ENCODE measurements at regions not wholly inside any gene's neighbourhood (a gene's known extent, or its start where the extent isn't known, plus 50 kb on each side); places are given as distances from the start of the nearest gene placed in this dataset.

GRCh38 chr3:24937228-24937627, 442.6 kb upstream of the THRB start:
- Histone ChIP-seq H3K4me1 (no peaks in the 10 kb centered on the region), H3K27ac (no peak overlapping the region), H3K27me3 (no peaks in the 10 kb centered on the region), H3K9me3 (no peaks in the 10 kb centered on the region), H3K4me3 (no peak overlapping the region), H3K36me3 (no peaks in the 10 kb centered on the region)
- TF ChIP-seq CTCF (IDR thresholded peaks at IDR 0.05), result no peak
- DNase-seq (ENCODE audit: low spot score), result no peak

- no peak for TF ChIP-seq CTCF (IDR thresholded peaks at IDR 0.05)
Measured at GRCh38 chr3:24937780-24938179, 443.1 kb upstream of the THRB start.

GRCh38 chr3:24943961-24944360, 449.3 kb upstream of the THRB start:
- Histone ChIP-seq H3K4me3 (no peak overlapping the region), H3K27ac (no peak overlapping the region), H3K4me1 (no peaks in the 10 kb centered on the region), H3K9me3 (no peaks in the 10 kb centered on the region), H3K27me3 (no peaks in the 10 kb centered on the region), H3K36me3 (no peaks in the 10 kb centered on the region)
- no peak for TF ChIP-seq CTCF (IDR thresholded peaks at IDR 0.05)
- DNase-seq (ENCODE audit: low spot score), result no peak

More at GRCh38 chr3:24937780-24938179, 443.1 kb upstream of the THRB start:
- Histone ChIP-seq H3K27ac (no peak overlapping the region), H3K4me3 (no peak overlapping the region), H3K4me1 (no peaks in the 10 kb centered on the region), H3K36me3 (no peaks in the 10 kb centered on the region), H3K9me3 (no peaks in the 10 kb centered on the region), H3K27me3 (no peaks in the 10 kb centered on the region)
- no peak for DNase-seq (ENCODE audit: low spot score)

- TF ChIP-seq CTCF (IDR thresholded peaks at IDR 0.05), result no peak
Measured at GRCh38 chr3:24944805-24945520, 450.3 kb upstream of the THRB start.

GRCh38 chr3:24945563-24945962, 450.9 kb upstream of the THRB start:
- no peak for TF ChIP-seq CTCF (IDR thresholded peaks at IDR 0.05)
- Histone ChIP-seq H3K27ac (no peak overlapping the region), H3K36me3 (no peaks in the 10 kb centered on the region), H3K4me3 (no peak overlapping the region), H3K27me3 (no peaks in the 10 kb centered on the region), H3K9me3 (no peaks in the 10 kb centered on the region), H3K4me1 (no peaks in the 10 kb centered on the region)
- no peak for DNase-seq (ENCODE audit: low spot score)

More at GRCh38 chr3:24944805-24945520, 450.3 kb upstream of the THRB start:
- H3K27me3 ChIP-seq, result no peaks in the 10 kb centered on the region
- no peaks in the 10 kb centered on the region for H3K9me3 ChIP-seq
- H3K27ac ChIP-seq, result no peak overlapping the region
- DNase-seq (ENCODE audit: low spot score), result no peak
- no peaks in the 10 kb centered on the region for H3K36me3 ChIP-seq
- H3K4me3 ChIP-seq, result no peak overlapping the region
- no peaks in the 10 kb centered on the region for H3K4me1 ChIP-seq

GRCh38 chr3:24947103-24947502, 452.5 kb upstream of the THRB start:
- Histone ChIP-seq H3K9me3 (no peaks in the 10 kb centered on the region), H3K27me3 (no peaks in the 10 kb centered on the region), H3K4me3 (no peak overlapping the region), H3K36me3 (no peaks in the 10 kb centered on the region), H3K27ac (no peak overlapping the region), H3K4me1 (no peaks in the 10 kb centered on the region)
- no peak for TF ChIP-seq CTCF (IDR thresholded peaks at IDR 0.05)
- no peak for DNase-seq (ENCODE audit: low spot score)

Data from right atrium auricular region (tissue), 2 donors.